Breast epithelium (tissue), 3 donors: ENCODE measurements at regions not wholly inside any gene's neighbourhood (a gene's known extent, or its start where the extent isn't known, plus 50 kb on each side); places are given as distances from the start of the nearest gene placed in this dataset.

Experiments
- POLR2A ChIP-seq: fragments of 450-650 bp; IDR thresholded peaks from one replicate; pipeline ENCODE4 v1.6.1; 2016; ENCODE audit warnings: antibody characterized with exemption, mild to moderate bottlenecking, moderate library complexity
- TF ChIP-seq, protein P1 (sequence below), 3 donors: fragments of 450-650 bp; IDR thresholded peaks; one replicate each; pipeline ENCODE4 v1.5.1; 2016 to 2017; ENCODE audit warnings: antibody characterized with exemption in 3 of 3, mild to moderate bottlenecking in 3 of 3, moderate library complexity in 3 of 3

- TF ChIP-seq, protein P1, sequence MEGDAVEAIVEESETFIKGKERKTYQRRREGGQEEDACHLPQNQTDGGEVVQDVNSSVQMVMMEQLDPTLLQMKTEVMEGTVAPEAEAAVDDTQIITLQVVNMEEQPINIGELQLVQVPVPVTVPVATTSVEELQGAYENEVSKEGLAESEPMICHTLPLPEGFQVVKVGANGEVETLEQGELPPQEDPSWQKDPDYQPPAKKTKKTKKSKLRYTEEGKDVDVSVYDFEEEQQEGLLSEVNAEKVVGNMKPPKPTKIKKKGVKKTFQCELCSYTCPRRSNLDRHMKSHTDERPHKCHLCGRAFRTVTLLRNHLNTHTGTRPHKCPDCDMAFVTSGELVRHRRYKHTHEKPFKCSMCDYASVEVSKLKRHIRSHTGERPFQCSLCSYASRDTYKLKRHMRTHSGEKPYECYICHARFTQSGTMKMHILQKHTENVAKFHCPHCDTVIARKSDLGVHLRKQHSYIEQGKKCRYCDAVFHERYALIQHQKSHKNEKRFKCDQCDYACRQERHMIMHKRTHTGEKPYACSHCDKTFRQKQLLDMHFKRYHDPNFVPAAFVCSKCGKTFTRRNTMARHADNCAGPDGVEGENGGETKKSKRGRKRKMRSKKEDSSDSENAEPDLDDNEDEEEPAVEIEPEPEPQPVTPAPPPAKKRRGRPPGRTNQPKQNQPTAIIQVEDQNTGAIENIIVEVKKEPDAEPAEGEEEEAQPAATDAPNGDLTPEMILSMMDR (IDR thresholded peaks at IDR 0.05), result no peak
- no peak for TF ChIP-seq POLR2A
These were observed 161.1 kb downstream of the ERMARD start for GRCh38 chr6:169912266-169913095.
